ENCODE measurements at regions not wholly inside any gene's neighbourhood (a gene's known extent, or its start where the extent isn't known, plus 50 kb on each side); places are given as distances from the start of the nearest gene placed in this dataset.

DNA sequence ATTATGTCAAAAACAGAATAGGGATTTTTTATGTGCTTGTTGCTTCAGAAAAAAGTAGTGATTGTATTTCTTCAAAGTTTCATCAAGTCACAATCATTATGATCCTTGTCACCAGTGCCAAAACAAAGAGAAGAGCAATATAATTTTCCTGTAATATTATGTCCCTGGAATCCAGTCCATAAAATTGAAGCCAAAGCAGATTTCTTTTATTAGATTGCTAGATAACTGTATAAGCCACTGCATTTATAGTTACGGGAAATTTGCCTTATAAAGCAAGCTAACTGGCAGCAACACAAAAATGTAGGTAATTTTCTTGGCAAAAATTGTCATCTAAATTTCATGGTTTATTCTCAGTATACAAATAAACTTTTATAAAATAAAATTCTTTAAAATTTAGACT lies 296.1 kb upstream of the ANKRD50 start:
- FAIRE-seq: no peak
- no peaks in the 10 kb centered on the region for H3K36me3 ChIP-seq (ENCODE audit: control insufficient read depth, insufficient read depth, low read length)
- TF ChIP-seq, protein P1, sequence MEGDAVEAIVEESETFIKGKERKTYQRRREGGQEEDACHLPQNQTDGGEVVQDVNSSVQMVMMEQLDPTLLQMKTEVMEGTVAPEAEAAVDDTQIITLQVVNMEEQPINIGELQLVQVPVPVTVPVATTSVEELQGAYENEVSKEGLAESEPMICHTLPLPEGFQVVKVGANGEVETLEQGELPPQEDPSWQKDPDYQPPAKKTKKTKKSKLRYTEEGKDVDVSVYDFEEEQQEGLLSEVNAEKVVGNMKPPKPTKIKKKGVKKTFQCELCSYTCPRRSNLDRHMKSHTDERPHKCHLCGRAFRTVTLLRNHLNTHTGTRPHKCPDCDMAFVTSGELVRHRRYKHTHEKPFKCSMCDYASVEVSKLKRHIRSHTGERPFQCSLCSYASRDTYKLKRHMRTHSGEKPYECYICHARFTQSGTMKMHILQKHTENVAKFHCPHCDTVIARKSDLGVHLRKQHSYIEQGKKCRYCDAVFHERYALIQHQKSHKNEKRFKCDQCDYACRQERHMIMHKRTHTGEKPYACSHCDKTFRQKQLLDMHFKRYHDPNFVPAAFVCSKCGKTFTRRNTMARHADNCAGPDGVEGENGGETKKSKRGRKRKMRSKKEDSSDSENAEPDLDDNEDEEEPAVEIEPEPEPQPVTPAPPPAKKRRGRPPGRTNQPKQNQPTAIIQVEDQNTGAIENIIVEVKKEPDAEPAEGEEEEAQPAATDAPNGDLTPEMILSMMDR (IDR thresholded peaks at IDR 0.05; ENCODE audit: insufficient read depth, low read length, severe bottlenecking): no peak
- no peak overlapping the region for H3K4me3 ChIP-seq (ENCODE audit: low read depth, low read length)
- H3K27me3 ChIP-seq (ENCODE audit: control insufficient read depth, insufficient read depth, low read length): no peaks in the 10 kb centered on the region
- no peak for DNase-seq (ENCODE audit: low read depth)

DNA sequence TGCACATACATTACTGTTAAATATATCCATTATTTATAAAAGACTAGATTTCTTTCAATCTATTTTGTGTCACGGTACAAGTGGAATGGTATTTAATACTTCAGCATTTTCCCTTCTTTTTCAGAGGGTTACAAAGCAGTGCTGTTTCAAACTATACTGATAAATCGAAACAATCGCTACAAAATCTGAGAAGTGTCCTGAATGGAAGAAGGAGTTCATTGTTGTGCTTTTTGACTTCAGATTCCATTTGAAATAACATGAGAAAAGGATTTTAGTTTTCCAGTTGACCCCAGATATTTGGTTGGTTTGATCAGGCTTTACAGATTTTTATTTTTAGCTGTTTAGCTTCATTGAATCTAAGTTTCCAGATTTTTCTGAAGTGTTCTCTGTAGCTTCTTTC lies 292.1 kb upstream of the ANKRD50 start:
- Histone ChIP-seq H3K27me3 (ENCODE audit: control insufficient read depth, insufficient read depth, low read length) (no peaks in the 10 kb centered on the region), H3K36me3 (ENCODE audit: control insufficient read depth, insufficient read depth, low read length) (no peaks in the 10 kb centered on the region), H3K4me3 (ENCODE audit: low read depth, low read length) (no peak overlapping the region)
- TF ChIP-seq, protein P1 (IDR thresholded peaks at IDR 0.05; ENCODE audit: insufficient read depth, low read length, severe bottlenecking): no peak
- no peak for DNase-seq (ENCODE audit: low read depth)
- no peak for FAIRE-seq

DNA sequence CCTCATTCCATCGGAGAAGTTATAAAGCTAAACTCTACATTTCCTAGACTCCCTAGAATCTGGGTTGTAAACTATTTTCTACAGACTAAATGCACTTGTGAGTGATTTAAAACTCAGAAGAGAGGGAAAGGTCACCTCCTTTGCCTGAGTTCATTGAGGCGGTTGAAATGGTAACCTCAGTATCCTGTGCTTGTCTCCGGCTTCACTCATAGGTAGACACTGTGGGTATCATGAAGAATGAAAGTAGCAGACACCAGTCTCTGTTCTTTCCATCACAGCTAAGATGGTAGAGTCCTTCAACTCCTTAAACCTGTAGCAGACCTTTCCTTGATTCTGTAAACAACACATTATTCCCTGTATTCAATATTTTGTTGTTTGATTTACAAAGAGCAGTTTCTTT lies 291.3 kb upstream of the ANKRD50 start:
- no peak for DNase-seq (ENCODE audit: low read depth)
- Histone ChIP-seq H3K36me3 (ENCODE audit: control insufficient read depth, insufficient read depth, low read length) (no peaks in the 10 kb centered on the region), H3K4me3 (ENCODE audit: low read depth, low read length) (no peak overlapping the region), H3K27me3 (ENCODE audit: control insufficient read depth, insufficient read depth, low read length) (no peaks in the 10 kb centered on the region)
- FAIRE-seq: no peak
- TF ChIP-seq, protein P1 (IDR thresholded peaks at IDR 0.05; ENCODE audit: insufficient read depth, low read length, severe bottlenecking): no peak

DNA sequence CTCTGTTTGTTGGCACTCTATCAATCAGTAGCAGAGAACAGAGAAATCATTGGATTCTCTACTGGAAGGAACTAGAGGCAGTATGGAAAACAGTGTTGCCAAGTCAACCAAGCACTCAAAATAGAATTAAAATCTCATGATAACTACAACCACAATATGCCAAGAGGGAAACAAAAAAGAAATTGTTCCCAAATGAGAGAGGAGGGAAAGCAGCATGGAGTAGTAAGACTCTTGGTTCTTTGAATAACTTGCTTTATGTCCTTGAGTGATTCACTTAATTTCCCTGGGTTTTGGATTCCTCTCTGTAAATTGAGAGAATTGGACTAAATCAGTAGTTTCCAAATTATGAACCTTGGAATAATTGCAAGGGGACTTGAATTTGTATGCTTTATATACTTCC lies 285.5 kb upstream of the ANKRD50 start:
- Histone ChIP-seq H3K4me3 (ENCODE audit: low read depth, low read length) (no peak overlapping the region), H3K27me3 (ENCODE audit: control insufficient read depth, insufficient read depth, low read length) (no peaks in the 10 kb centered on the region), H3K36me3 (ENCODE audit: control insufficient read depth, insufficient read depth, low read length) (no peaks in the 10 kb centered on the region)
- DNase-seq (ENCODE audit: low read depth) (no peak), FAIRE-seq (no peak)
- TF ChIP-seq, protein P1 (IDR thresholded peaks at IDR 0.05; ENCODE audit: insufficient read depth, low read length, severe bottlenecking): no peak

DNA sequence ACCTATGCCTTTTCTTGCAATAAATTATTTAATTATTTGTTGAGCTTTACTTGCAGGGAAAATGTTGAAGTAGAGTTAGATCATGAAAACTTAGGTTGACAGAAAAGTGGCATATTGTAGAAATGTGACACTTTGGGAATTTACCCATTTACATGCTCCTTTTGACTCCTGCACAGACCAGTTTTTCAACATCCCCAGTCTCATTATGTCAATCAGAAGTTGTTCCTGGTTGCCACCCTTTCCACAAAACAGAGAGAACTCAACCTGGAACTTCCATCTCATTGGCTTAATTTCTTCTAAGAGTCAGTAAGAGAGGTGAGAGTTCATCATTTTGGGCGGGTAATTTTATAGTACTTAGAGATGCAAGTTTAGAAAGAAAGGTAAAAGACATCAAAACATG lies 284.6 kb upstream of the ANKRD50 start:
- DNase-seq (ENCODE audit: low read depth): peak; percentile 12
- H3K36me3 ChIP-seq (ENCODE audit: control insufficient read depth, insufficient read depth, low read length): no peaks in the 10 kb centered on the region
- no peak overlapping the region for H3K4me3 ChIP-seq (ENCODE audit: low read depth, low read length)
- TF ChIP-seq, protein P1 (IDR thresholded peaks at IDR 0.05; ENCODE audit: insufficient read depth, low read length, severe bottlenecking): no peak
- no peak for FAIRE-seq
- no peaks in the 10 kb centered on the region for H3K27me3 ChIP-seq (ENCODE audit: control insufficient read depth, insufficient read depth, low read length)

DNA sequence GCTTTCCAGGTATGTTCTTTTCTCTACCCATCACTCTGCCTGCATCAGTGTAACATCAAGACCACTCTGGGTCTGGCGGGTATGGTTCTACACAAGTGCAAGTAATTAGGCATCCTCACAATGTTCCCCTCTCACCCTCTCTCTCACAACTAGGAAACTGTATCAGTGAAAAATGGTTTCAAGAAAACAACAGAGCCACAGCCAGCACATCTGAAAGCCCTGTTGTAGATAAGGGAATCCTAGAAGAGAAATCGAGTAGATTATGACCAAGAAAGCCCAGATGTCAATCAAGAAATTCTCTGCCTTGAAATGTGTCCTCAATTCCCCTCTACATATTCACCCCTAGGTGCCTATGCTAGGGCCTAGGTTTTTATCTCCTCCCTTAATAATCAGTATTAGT lies 281.3 kb upstream of the ANKRD50 start:
- H3K27me3 ChIP-seq (ENCODE audit: control insufficient read depth, insufficient read depth, low read length): no peaks in the 10 kb centered on the region
- FAIRE-seq (no peak), DNase-seq (ENCODE audit: low read depth) (no peak)
- H3K36me3 ChIP-seq (ENCODE audit: control insufficient read depth, insufficient read depth, low read length): no peaks in the 10 kb centered on the region
- H3K4me3 ChIP-seq (ENCODE audit: low read depth, low read length): no peak overlapping the region
- TF ChIP-seq, protein P1 (IDR thresholded peaks at IDR 0.05; ENCODE audit: insufficient read depth, low read length, severe bottlenecking): no peak

All from bronchial epithelial cell (primary cell).